Inflammatory macrophage treated with lipopolysaccharide for 1 hour (primary cell): ENCODE measurements at regions not wholly inside any gene's neighbourhood (a gene's known extent, or its start where the extent isn't known, plus 50 kb on each side); places are given as distances from the start of the nearest gene placed in this dataset.
"Not testable (repeated sequence)": the region's sequence is repeated elsewhere in the genome, so short reads cannot be mapped to it uniquely, and the experiment has no call there.

Source experiments
- DNase-seq, 2 donors: peaks; one replicate each; pipeline ENCODE4 v3.0.0-alpha.2; 2020 to 2022

- DNase-seq: no peak
These were observed 1100.6 kb upstream of the CITED2 start for GRCh38 chr6:140475086-140475485.

GRCh38 chr6:140464720-140465119 lies 1090.3 kb upstream of the CITED2 start:
- DNase-seq: no peak

GRCh38 chr6:140463312-140463710 lies 1088.9 kb upstream of the CITED2 start:
- no peak for DNase-seq

GRCh38 chr6:140462453-140463311 lies 1088.2 kb upstream of the CITED2 start:
- peak; percentile 45 to 55 for DNase-seq

- DNase-seq: no peak
These were observed 1087.6 kb upstream of the CITED2 start for GRCh38 chr6:140462076-140462452.

- no peak for DNase-seq
These were observed 1085.8 kb upstream of the CITED2 start for GRCh38 chr6:140460267-140460666.

- DNase-seq: no peak
These were observed 1084.8 kb upstream of the CITED2 start for GRCh38 chr6:140459209-140459608.

- DNase-seq: no peak
These were observed 1071.8 kb upstream of the CITED2 start for GRCh38 chr6:140446241-140446640.

- no peak for DNase-seq
These were observed 1071.1 kb upstream of the CITED2 start for GRCh38 chr6:140445474-140446004.

GRCh38 chr6:140443112-140443511 lies 1068.7 kb upstream of the CITED2 start:
- DNase-seq: not testable (repeated sequence)

GRCh38 chr6:140441256-140441655 lies 1066.8 kb upstream of the CITED2 start:
- peak; percentile 8 to 41 for DNase-seq

GRCh38 chr6:140440223-140440835 lies 1065.9 kb upstream of the CITED2 start:
- DNase-seq: no peak

GRCh38 chr6:140438346-140438735 lies 1063.9 kb upstream of the CITED2 start:
- no peak for DNase-seq

GRCh38 chr6:140437619-140438345 lies 1063.3 kb upstream of the CITED2 start:
- no peak for DNase-seq

- no peak for DNase-seq
These were observed 1061.8 kb upstream of the CITED2 start for GRCh38 chr6:140436023-140436811.

- no peak for DNase-seq
These were observed 1060.3 kb upstream of the CITED2 start for GRCh38 chr6:140434761-140435160.

- no peak for DNase-seq
These were observed 1058.6 kb upstream of the CITED2 start for GRCh38 chr6:140433072-140433471.

GRCh38 chr6:140427842-140428241 lies 1053.4 kb upstream of the CITED2 start:
- no peak for DNase-seq

GRCh38 chr6:140414966-140415620 lies 1040.6 kb upstream of the CITED2 start:
- DNase-seq: no peak

GRCh38 chr6:140403020-140403419 lies 1028.6 kb upstream of the CITED2 start:
- DNase-seq: no peak

GRCh38 chr6:140401761-140402160 lies 1027.3 kb upstream of the CITED2 start:
- no peak for DNase-seq

GRCh38 chr6:140398076-140398475 lies 1023.6 kb upstream of the CITED2 start:
- DNase-seq: no peak
